ENCODE measurements at regions not wholly inside any gene's neighbourhood (a gene's known extent, or its start where the extent isn't known, plus 50 kb on each side); places are given as distances from the start of the nearest gene placed in this dataset.

- Histone ChIP-seq H3K4me3 (no peak overlapping the region), H3K4me1 (no peaks in the 10 kb centered on the region), H3K36me3 (no peaks in the 10 kb centered on the region), H3K27ac (no peak overlapping the region), H3K27me3 (no peaks in the 10 kb centered on the region), H3K9me3 (peaks cover 0 to 11% (median 0%) of the 10 kb centered on the region in 3 donors)
- in situ Hi-C loops (cut with MboI; ENCODE audit: low sequenced_read_pairs in 4 of 4) (no loop called here), intact Hi-C loops (cut with DNase I; ENCODE audit: low total_unique reads) (no loop called here)
- TF ChIP-seq POLR2A (IDR thresholded peaks at IDR 0.05) = no peak
- TF ChIP-seq CTCF (IDR thresholded peaks at IDR 0.05 in 4 of 5, conservative IDR thresholded peaks at IDR 0.05 in 1 of 5) = no peak
- DNase-seq (no peak), ATAC-seq (no peak)
Measured at GRCh38 chr10:36283827-36284226, 641.7 kb upstream of the FZD8 start.

GRCh38 chr10:36281831-36282331 lies 639.8 kb upstream of the FZD8 start:
- no peak overlapping the region for H3K4me3 ChIP-seq
- TF ChIP-seq CTCF (IDR thresholded peaks at IDR 0.05 in 4 of 5, conservative IDR thresholded peaks at IDR 0.05 in 1 of 5) (no peak), POLR2A (IDR thresholded peaks at IDR 0.05) (no peak)
- no peak for ATAC-seq
- no peaks in the 10 kb centered on the region for H3K4me1 ChIP-seq
- DNase-seq = no peak
- in situ Hi-C loops (cut with MboI; ENCODE audit: low sequenced_read_pairs in 4 of 4) (no loop called here), intact Hi-C loops (cut with DNase I; ENCODE audit: low total_unique reads) (no loop called here)
- H3K36me3 ChIP-seq = no peaks in the 10 kb centered on the region
- no peaks in the 10 kb centered on the region for H3K27me3 ChIP-seq
- H3K9me3 ChIP-seq = peaks cover 0 to 6% (median 0%) of the 10 kb centered on the region in 3 donors
- no peak overlapping the region for H3K27ac ChIP-seq

GRCh38 chr10:36280890-36281499 lies 638.9 kb upstream of the FZD8 start:
- Histone ChIP-seq H3K9me3 (no peaks in the 10 kb centered on the region), H3K27ac (no peak overlapping the region), H3K4me1 (no peaks in the 10 kb centered on the region), H3K36me3 (no peaks in the 10 kb centered on the region), H3K27me3 (no peaks in the 10 kb centered on the region), H3K4me3 (no peak overlapping the region)
- intact Hi-C loops (cut with DNase I; ENCODE audit: low total_unique reads) (no loop called here), in situ Hi-C loops (cut with MboI; ENCODE audit: low sequenced_read_pairs in 4 of 4) (no loop called here)
- no peak for TF ChIP-seq POLR2A (IDR thresholded peaks at IDR 0.05)
- no peak for TF ChIP-seq CTCF (IDR thresholded peaks at IDR 0.05 in 4 of 5, conservative IDR thresholded peaks at IDR 0.05 in 1 of 5)
- DNase-seq (no peak), ATAC-seq (no peak)

GRCh38 chr10:36280321-36280741 lies 638.2 kb upstream of the FZD8 start:
- Histone ChIP-seq H3K36me3 (no peaks in the 10 kb centered on the region), H3K4me1 (no peaks in the 10 kb centered on the region), H3K4me3 (no peak overlapping the region), H3K9me3 (no peaks in the 10 kb centered on the region), H3K27ac (no peak overlapping the region), H3K27me3 (no peaks in the 10 kb centered on the region)
- in situ Hi-C loops (cut with MboI; ENCODE audit: low sequenced_read_pairs in 4 of 4) = no loop called here
- no peak for DNase-seq
- intact Hi-C loops (cut with DNase I; ENCODE audit: low total_unique reads) = no loop called here
- ATAC-seq = no peak
- no peak for TF ChIP-seq CTCF (IDR thresholded peaks at IDR 0.05 in 4 of 5, conservative IDR thresholded peaks at IDR 0.05 in 1 of 5)
- TF ChIP-seq POLR2A (IDR thresholded peaks at IDR 0.05) = no peak

GRCh38 chr10:36278176-36278575 lies 636.1 kb upstream of the FZD8 start:
- H3K27ac ChIP-seq = no peak overlapping the region
- ATAC-seq = no peak
- no peak for TF ChIP-seq POLR2A (IDR thresholded peaks at IDR 0.05)
- no peak for TF ChIP-seq CTCF (IDR thresholded peaks at IDR 0.05 in 4 of 5, conservative IDR thresholded peaks at IDR 0.05 in 1 of 5)
- no peaks in the 10 kb centered on the region for H3K4me1 ChIP-seq
- intact Hi-C loops (cut with DNase I; ENCODE audit: low total_unique reads) = no loop called here
- H3K36me3 ChIP-seq = no peaks in the 10 kb centered on the region
- H3K4me3 ChIP-seq = no peak overlapping the region
- H3K9me3 ChIP-seq = no peaks in the 10 kb centered on the region
- H3K27me3 ChIP-seq = no peaks in the 10 kb centered on the region
- in situ Hi-C loops (cut with MboI; ENCODE audit: low sequenced_read_pairs in 4 of 4) = no loop called here
- DNase-seq = no peak

Data from gastrocnemius medialis (tissue), 4 donors.